ENCODE measurements at regions not wholly inside any gene's neighbourhood (a gene's known extent, or its start where the extent isn't known, plus 50 kb on each side); places are given as distances from the start of the nearest gene placed in this dataset.

DNA sequence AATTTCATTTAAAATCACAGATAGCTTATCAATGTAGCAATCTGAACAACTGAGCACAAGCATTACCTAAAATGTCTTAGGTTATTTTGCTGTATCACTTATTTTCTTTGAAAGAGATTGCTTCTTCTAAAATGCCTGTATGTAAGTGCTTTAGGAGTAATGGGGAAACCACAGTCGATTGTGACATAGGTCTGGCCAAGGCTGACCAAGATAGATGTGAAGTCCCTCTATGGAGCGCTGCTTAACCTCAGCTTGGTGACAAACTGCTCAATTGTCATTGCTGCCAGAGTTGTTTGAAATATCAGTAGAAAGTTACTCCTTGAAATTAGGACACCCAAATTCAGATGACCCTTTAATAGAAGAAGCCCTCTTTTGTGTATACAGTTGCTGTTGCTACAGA lies 401.9 kb upstream of the NDST4 start:
- TF ChIP-seq FOXP2 (optimal IDR thresholded peaks at IDR 0.05; ENCODE audit: borderline replicate concordance, extremely low read depth, extremely low read length, insufficient read depth) (no peak), TAF1 (IDR thresholded peaks at IDR 0.05; ENCODE audit: borderline replicate concordance, insufficient read depth, low read length) (no peak)
- TF ChIP-seq, protein P1, sequence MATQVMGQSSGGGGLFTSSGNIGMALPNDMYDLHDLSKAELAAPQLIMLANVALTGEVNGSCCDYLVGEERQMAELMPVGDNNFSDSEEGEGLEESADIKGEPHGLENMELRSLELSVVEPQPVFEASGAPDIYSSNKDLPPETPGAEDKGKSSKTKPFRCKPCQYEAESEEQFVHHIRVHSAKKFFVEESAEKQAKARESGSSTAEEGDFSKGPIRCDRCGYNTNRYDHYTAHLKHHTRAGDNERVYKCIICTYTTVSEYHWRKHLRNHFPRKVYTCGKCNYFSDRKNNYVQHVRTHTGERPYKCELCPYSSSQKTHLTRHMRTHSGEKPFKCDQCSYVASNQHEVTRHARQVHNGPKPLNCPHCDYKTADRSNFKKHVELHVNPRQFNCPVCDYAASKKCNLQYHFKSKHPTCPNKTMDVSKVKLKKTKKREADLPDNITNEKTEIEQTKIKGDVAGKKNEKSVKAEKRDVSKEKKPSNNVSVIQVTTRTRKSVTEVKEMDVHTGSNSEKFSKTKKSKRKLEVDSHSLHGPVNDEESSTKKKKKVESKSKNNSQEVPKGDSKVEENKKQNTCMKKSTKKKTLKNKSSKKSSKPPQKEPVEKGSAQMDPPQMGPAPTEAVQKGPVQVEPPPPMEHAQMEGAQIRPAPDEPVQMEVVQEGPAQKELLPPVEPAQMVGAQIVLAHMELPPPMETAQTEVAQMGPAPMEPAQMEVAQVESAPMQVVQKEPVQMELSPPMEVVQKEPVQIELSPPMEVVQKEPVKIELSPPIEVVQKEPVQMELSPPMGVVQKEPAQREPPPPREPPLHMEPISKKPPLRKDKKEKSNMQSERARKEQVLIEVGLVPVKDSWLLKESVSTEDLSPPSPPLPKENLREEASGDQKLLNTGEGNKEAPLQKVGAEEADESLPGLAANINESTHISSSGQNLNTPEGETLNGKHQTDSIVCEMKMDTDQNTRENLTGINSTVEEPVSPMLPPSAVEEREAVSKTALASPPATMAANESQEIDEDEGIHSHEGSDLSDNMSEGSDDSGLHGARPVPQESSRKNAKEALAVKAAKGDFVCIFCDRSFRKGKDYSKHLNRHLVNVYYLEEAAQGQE (IDR thresholded peaks at IDR 0.05; ENCODE audit: insufficient read depth in 1 of 2, low read depth in 2 of 2, low read length in 2 of 2) = no peak

DNA sequence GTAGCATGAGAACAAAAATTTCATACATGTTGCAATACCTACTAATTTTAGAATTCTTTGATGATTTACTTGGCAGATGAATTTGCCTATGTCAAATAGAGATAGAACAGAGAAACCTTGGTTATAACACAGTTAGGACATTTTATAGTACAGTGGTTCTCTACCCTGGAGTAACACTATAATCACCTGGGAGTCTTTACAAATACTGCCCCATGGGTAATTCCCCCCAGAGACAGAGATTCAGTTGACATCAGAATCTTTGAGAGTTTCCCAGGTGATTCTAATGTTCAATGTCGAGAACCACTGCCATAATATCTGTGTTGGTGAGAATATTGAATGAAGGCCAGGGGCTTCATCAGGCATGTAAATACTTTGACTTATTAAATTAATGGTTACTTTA lies 401.3 kb upstream of the NDST4 start:
- no peak for TF ChIP-seq SIN3A (IDR thresholded peaks at IDR 0.05; ENCODE audit: borderline replicate concordance, insufficient read depth, low read length)
- TF ChIP-seq FOXP2 (optimal IDR thresholded peaks at IDR 0.05; ENCODE audit: borderline replicate concordance, extremely low read depth, extremely low read length, insufficient read depth) = no peak
- TF ChIP-seq, protein P1 (IDR thresholded peaks at IDR 0.05; ENCODE audit: insufficient read depth in 1 of 2, low read depth in 2 of 2, low read length in 2 of 2) = no peak
- TF ChIP-seq TAF1 (IDR thresholded peaks at IDR 0.05; ENCODE audit: borderline replicate concordance, insufficient read depth, low read length) = no peak
- no peak for TF ChIP-seq POLR2AphosphoS5 (IDR thresholded peaks at IDR 0.05; ENCODE audit: low read depth, low read length)

DNA sequence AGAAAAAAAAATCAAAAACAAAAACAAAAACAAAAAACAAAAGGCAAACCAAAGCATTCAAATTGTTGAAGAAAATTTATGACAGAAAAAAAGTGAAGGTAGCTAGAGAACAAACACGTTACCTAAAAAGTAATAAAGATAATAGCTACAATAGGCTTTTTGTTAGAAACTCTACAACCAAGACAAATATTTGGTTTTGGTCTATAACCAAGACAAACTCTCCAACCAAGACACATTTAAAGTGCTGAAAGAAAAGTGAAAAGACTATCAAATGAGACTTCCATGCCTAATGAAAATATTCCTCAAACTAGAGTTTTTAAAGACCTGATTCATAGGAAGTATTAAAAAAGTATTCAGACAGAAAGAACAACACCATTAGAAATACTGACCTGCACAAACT lies 391.9 kb upstream of the NDST4 start:
- no peak for TF ChIP-seq TAF1 (IDR thresholded peaks at IDR 0.05; ENCODE audit: borderline replicate concordance, insufficient read depth, low read length)
- TF ChIP-seq FOXP2 (optimal IDR thresholded peaks at IDR 0.05; ENCODE audit: borderline replicate concordance, extremely low read depth, extremely low read length, insufficient read depth) = no peak
- TF ChIP-seq SIN3A (IDR thresholded peaks at IDR 0.05; ENCODE audit: borderline replicate concordance, insufficient read depth, low read length) = no peak
- TF ChIP-seq POLR2AphosphoS5 (IDR thresholded peaks at IDR 0.05; ENCODE audit: low read depth, low read length) = no peak
- TF ChIP-seq, protein P1 (IDR thresholded peaks at IDR 0.05; ENCODE audit: insufficient read depth in 1 of 2, low read depth in 2 of 2, low read length in 2 of 2) = no peak

DNA sequence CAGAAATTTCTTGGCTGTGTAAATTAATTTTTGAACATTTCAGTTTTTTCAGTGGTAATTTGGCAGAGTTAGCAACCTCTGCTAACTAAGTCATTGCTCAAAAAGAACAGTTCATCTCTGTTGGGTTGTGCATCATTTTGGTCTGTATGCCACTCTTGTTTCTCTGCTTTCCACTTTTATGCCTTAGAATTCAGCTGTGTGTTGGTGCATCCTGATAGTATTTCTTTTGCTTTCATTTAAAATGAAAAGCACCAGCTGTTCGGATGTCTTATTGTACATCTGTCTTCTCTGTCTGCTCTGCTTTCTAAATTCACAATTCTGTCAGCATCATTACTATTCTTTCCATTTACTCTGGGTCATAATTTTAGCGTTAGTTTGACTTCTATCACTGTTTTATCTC lies 388.2 kb upstream of the NDST4 start:
- TF ChIP-seq POLR2AphosphoS5 (IDR thresholded peaks at IDR 0.05; ENCODE audit: low read depth, low read length) = no peak
- no peak for TF ChIP-seq TAF1 (IDR thresholded peaks at IDR 0.05; ENCODE audit: borderline replicate concordance, insufficient read depth, low read length)
- TF ChIP-seq SIN3A (IDR thresholded peaks at IDR 0.05; ENCODE audit: borderline replicate concordance, insufficient read depth, low read length) = no peak
- no peak for TF ChIP-seq FOXP2 (optimal IDR thresholded peaks at IDR 0.05; ENCODE audit: borderline replicate concordance, extremely low read depth, extremely low read length, insufficient read depth)
- TF ChIP-seq, protein P1 (IDR thresholded peaks at IDR 0.05; ENCODE audit: insufficient read depth in 1 of 2, low read depth in 2 of 2, low read length in 2 of 2) = no peak

DNA sequence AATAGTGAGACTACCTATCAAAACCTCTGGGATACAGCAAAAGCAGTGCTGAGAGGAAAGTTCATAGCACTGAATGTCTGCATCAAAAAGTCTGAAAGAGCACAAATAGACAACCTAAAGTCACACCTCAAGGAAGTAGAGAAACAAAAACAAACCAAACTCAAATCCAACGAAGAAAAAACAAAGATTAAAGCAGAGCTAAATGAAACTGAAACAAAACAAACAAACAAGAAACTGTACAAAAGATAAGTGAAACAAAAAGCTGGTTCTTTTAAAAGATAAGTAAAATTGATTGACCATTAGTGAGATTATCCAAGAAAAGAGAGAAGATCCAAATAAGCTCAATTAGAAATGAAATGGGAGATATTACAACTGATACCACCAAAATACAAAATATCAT lies 378.3 kb upstream of the NDST4 start:
- no peak for TF ChIP-seq SIN3A (IDR thresholded peaks at IDR 0.05; ENCODE audit: borderline replicate concordance, insufficient read depth, low read length)
- TF ChIP-seq POLR2AphosphoS5 (IDR thresholded peaks at IDR 0.05; ENCODE audit: low read depth, low read length) = no peak
- TF ChIP-seq FOXP2 (optimal IDR thresholded peaks at IDR 0.05; ENCODE audit: borderline replicate concordance, extremely low read depth, extremely low read length, insufficient read depth) = no peak
- TF ChIP-seq, protein P1 (IDR thresholded peaks at IDR 0.05; ENCODE audit: insufficient read depth in 1 of 2, low read depth in 2 of 2, low read length in 2 of 2) = no peak
- no peak for TF ChIP-seq TAF1 (IDR thresholded peaks at IDR 0.05; ENCODE audit: borderline replicate concordance, insufficient read depth, low read length)

All from PFSK-1 (cell line).